ENCODE measurements at regions not wholly inside any gene's neighbourhood (a gene's known extent, or its start where the extent isn't known, plus 50 kb on each side); places are given as distances from the start of the nearest gene placed in this dataset.
"Not testable (repeated sequence)": the region's sequence is repeated elsewhere in the genome, so short reads cannot be mapped to it uniquely, and the experiment has no call there.

DNA sequence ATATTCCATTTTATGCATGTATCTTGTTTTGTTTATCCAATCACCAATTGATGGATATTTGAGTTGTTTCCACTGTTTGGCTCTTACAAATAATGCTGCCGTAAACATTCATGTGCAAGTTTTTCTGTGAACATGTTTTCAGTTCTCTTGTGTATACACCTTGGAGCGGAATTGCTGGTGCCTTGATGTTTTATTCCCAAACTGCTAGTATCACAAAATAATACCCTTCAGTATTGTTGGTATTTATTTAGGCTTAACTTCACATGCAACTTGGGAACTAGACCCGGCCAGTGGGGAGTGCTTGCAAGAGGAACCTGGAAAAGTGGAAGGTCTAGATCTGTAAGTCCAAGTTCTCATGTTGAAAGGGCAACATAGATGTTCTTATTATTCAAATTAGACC lies 115.9 kb downstream of the CRYAA start:
- ChIA-PET CTCF (ENCODE audit: unreplicated experiment) (no interaction called here), POLR2A (no interaction called here)
- no peak for TF ChIP-seq EZH2phosphoT487 (IDR thresholded peaks at IDR 0.05; ENCODE audit: borderline replicate concordance, low read depth, low read length)
- TF ChIP-seq, protein P1, sequence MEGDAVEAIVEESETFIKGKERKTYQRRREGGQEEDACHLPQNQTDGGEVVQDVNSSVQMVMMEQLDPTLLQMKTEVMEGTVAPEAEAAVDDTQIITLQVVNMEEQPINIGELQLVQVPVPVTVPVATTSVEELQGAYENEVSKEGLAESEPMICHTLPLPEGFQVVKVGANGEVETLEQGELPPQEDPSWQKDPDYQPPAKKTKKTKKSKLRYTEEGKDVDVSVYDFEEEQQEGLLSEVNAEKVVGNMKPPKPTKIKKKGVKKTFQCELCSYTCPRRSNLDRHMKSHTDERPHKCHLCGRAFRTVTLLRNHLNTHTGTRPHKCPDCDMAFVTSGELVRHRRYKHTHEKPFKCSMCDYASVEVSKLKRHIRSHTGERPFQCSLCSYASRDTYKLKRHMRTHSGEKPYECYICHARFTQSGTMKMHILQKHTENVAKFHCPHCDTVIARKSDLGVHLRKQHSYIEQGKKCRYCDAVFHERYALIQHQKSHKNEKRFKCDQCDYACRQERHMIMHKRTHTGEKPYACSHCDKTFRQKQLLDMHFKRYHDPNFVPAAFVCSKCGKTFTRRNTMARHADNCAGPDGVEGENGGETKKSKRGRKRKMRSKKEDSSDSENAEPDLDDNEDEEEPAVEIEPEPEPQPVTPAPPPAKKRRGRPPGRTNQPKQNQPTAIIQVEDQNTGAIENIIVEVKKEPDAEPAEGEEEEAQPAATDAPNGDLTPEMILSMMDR (conservative IDR thresholded peaks at IDR 0.05; ENCODE audit: low read length): no peak

DNA sequence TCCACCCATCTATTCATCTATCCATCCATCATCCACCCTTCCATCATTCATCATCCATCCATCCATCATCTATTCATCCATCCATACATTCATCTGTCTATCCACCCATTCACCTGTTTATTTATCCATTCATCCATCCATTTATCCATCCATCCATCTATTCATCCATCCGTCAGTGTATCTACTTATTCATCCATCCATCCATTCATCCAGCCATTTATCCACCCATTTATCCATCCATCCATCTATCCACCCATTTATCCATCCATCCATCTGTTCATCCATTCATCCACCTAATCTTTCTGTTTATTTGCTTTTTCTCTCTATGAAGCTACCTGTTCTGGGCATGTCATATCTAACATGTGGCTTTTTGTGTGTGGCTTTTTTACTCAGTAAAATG lies 115.4 kb downstream of the CRYAA start:
- no TSS peak for BruUV-seq (replicated peaks)
- H3K9me3 ChIP-seq (ENCODE audit: low read length): no peaks in the 10 kb centered on the region
- H3K9me2 ChIP-seq (ENCODE audit: insufficient read depth, low read length): no peaks in the 10 kb centered on the region
- H3K4me2 ChIP-seq (ENCODE audit: low read length): no peak overlapping the region
- H3K27ac ChIP-seq (ENCODE audit: low read depth, low read length, poor library complexity, severe bottlenecking): no peak overlapping the region
- no peak overlapping the region for H3K4me3 ChIP-seq (ENCODE audit: low read depth, low read length, poor library complexity, severe bottlenecking)
- no peaks in the 10 kb centered on the region for H3K79me2 ChIP-seq (ENCODE audit: insufficient read depth, low read depth, low read length)
- no peak for DNase-seq (ENCODE audit: low spot score)
- intact Hi-C loops (cut with micrococcal nuclease; ENCODE audit: unreplicated experiment): no loop called here
- H3K36me3 ChIP-seq (ENCODE audit: insufficient read depth, low read length): no peaks in the 10 kb centered on the region
- H4K20me1 ChIP-seq (ENCODE audit: insufficient read depth, low read length): no peaks in the 10 kb centered on the region
- ChIA-PET CTCF (ENCODE audit: unreplicated experiment) (no interaction called here), POLR2A (no interaction called here)
- TF ChIP-seq, protein P1 (conservative IDR thresholded peaks at IDR 0.05; ENCODE audit: low read length): no peak
- no peak overlapping the region for H2AFZ ChIP-seq (ENCODE audit: low read length)
- H3K4me1 ChIP-seq (ENCODE audit: insufficient read depth, low read length, poor library complexity, severe bottlenecking): peaks cover 6% of the 10 kb centered on the region

More for the DNA sequence above, 115.9 kb downstream of the CRYAA start:
- H3K9me2 ChIP-seq (ENCODE audit: insufficient read depth, low read length): no peaks in the 10 kb centered on the region
- no peak overlapping the region for H3K4me3 ChIP-seq (ENCODE audit: low read depth, low read length, poor library complexity, severe bottlenecking)
- H3K9me3 ChIP-seq (ENCODE audit: low read length): no peaks in the 10 kb centered on the region
- no peak overlapping the region for H2AFZ ChIP-seq (ENCODE audit: low read length)
- no peak for DNase-seq (ENCODE audit: low spot score)
- H3K4me2 ChIP-seq (ENCODE audit: low read length): no peak overlapping the region
- no peak overlapping the region for H3K27ac ChIP-seq (ENCODE audit: low read depth, low read length, poor library complexity, severe bottlenecking)
- H3K36me3 ChIP-seq (ENCODE audit: insufficient read depth, low read length): no peaks in the 10 kb centered on the region
- H3K79me2 ChIP-seq (ENCODE audit: insufficient read depth, low read depth, low read length): no peaks in the 10 kb centered on the region
- H3K4me1 ChIP-seq (ENCODE audit: insufficient read depth, low read length, poor library complexity, severe bottlenecking): peaks cover 8% of the 10 kb centered on the region
- no TSS peak for BruUV-seq (replicated peaks)
- intact Hi-C loops (cut with micrococcal nuclease; ENCODE audit: unreplicated experiment): no loop called here
- no peaks in the 10 kb centered on the region for H4K20me1 ChIP-seq (ENCODE audit: insufficient read depth, low read length)

DNA sequence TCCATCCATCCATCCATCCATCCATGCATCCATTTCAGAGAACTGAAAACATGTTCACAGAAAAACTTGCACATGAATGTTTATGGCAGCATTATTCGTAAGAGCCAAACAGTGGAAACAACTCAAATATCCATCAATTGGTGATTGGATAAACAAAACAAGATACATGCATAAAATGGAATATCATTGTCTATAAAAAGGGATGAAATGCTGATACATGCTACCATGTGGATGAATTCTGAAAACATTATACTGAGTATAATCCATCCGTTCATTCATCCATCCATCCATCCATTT lies 115.1 kb downstream of the CRYAA start:
- CTCF ChIA-PET (ENCODE audit: unreplicated experiment); DNase-seq (ENCODE audit: low spot score); BruUV-seq (replicated peaks); H3K36me3 ChIP-seq (ENCODE audit: insufficient read depth, low read length); H3K79me2 ChIP-seq (ENCODE audit: insufficient read depth, low read depth, low read length); H3K4me2 ChIP-seq (ENCODE audit: low read length); H3K4me1 ChIP-seq (ENCODE audit: insufficient read depth, low read length, poor library complexity, severe bottlenecking); intact Hi-C loops (cut with micrococcal nuclease; ENCODE audit: unreplicated experiment); H2AFZ ChIP-seq (ENCODE audit: low read length); H3K27ac ChIP-seq (ENCODE audit: low read depth, low read length, poor library complexity, severe bottlenecking); H3K4me3 ChIP-seq (ENCODE audit: low read depth, low read length, poor library complexity, severe bottlenecking); H3K9me3 ChIP-seq (ENCODE audit: low read length); H3K9me2 ChIP-seq (ENCODE audit: insufficient read depth, low read length); POLR2A ChIA-PET; H4K20me1 ChIP-seq (ENCODE audit: insufficient read depth, low read length): not testable (repeated sequence)
